Loucy (cell line): ENCODE measurements at regions not wholly inside any gene's neighbourhood (a gene's known extent, or its start where the extent isn't known, plus 50 kb on each side); places are given as distances from the start of the nearest gene placed in this dataset.
"Not testable (repeated sequence)": the region's sequence is repeated elsewhere in the genome, so short reads cannot be mapped to it uniquely, and the experiment has no call there.

Source experiments
- CTCF ChIP-seq: fragments of 200-600 bp; sonication (generic); conservative IDR thresholded peaks from 2 replicates; pipeline ENCODE4 v1.5.1; 2014; ENCODE audit warnings: mild to moderate bottlenecking, antibody characterized with exemption, low read length
- EZH2phosphoT487 ChIP-seq: fragments of 200-600 bp; IDR thresholded peaks from 2 replicates; pipeline ENCODE4 v1.6.1; 2018; ENCODE audit warnings: antibody characterized with exemption, mild to moderate bottlenecking, moderate library complexity, borderline replicate concordance

GRCh38 chr7:35962607-35963006, 161.8 kb downstream of the SEPTIN7 start:
- not testable (repeated sequence) for TF ChIP-seq EZH2phosphoT487, CTCF
